ENCODE measurements at regions not wholly inside any gene's neighbourhood (a gene's known extent, or its start where the extent isn't known, plus 50 kb on each side); places are given as distances from the start of the nearest gene placed in this dataset.

DNA sequence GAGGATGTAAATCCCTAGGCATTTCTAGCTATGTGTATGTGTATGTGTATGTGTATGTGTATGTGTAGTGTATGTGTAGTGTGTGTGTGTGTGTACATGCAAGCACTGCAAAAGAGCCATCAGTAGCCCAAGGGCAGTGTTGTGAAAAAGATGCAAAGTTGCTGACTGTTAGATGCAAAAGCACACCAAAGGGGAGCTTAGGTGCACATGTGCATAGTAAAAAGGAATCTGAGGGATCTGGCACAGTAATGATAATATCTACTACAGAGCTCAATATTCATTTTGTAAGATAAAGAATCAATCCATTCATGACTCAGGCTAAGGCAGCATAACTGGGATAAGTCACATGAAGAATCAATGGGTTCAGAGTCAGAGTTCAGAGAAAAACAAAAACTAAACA, 80.2 kb downstream of the TMEM47 start:
- Histone ChIP-seq H3K9me2 (no peaks in the 10 kb centered on the region), H2AFZ (ENCODE audit: low read depth) (no peak overlapping the region), H3K9ac (no peak overlapping the region), H3K27ac (ENCODE audit: low read depth in 2 of 2, low read length in 1 of 2) (no peak overlapping the region), H3K4me1 (ENCODE audit: control insufficient read depth in 1 of 2, insufficient read depth in 2 of 2, low read depth in 1 of 2, low read length in 1 of 2) (no peaks in the 10 kb centered on the region), H4K20me1 (ENCODE audit: insufficient read depth) (no peaks in the 10 kb centered on the region), H3K4me2 (no peak overlapping the region), H3F3A (replicated peaks; ENCODE audit: insufficient read depth) (no peaks in the 10 kb centered on the region), H3K36me3 (replicated peaks in 1 of 2; ENCODE audit: control insufficient read depth in 1 of 2, insufficient read depth in 2 of 2, low read length in 1 of 2) (no peaks in the 10 kb centered on the region), H3K79me2 (ENCODE audit: insufficient read depth) (no peaks in the 10 kb centered on the region), H3K4me3 (ENCODE audit: low read depth in 2 of 2, low read length in 1 of 2) (no peak overlapping the region), H3K27me3 (ENCODE audit: insufficient read depth) (no peaks in the 10 kb centered on the region), H3K9me3 (no peaks in the 10 kb centered on the region)
- ChIA-PET POLR2A (no interaction called here), CTCF (no interaction called here)
- no peak for DNase-seq
- TF ChIP-seq, protein P1, sequence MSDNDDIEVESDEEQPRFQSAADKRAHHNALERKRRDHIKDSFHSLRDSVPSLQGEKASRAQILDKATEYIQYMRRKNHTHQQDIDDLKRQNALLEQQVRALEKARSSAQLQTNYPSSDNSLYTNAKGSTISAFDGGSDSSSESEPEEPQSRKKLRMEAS (IDR thresholded peaks at IDR 0.05; ENCODE audit: low read depth): no peak
- no peak for TF ChIP-seq TEAD4 (IDR thresholded peaks at IDR 0.05; ENCODE audit: borderline replicate concordance, insufficient read depth)
- no peak for TF ChIP-seq REST (IDR thresholded peaks at IDR 0.05; ENCODE audit: low read depth, low read length)
- TF ChIP-seq ELF1 (IDR thresholded peaks at IDR 0.05): no peak
- no peak for TF ChIP-seq FOXJ3 (CRISPR knock-in tag; IDR thresholded peaks at IDR 0.05)
- TF ChIP-seq RXRA (IDR thresholded peaks at IDR 0.05; ENCODE audit: borderline replicate concordance, low read depth): no peak
- no peak for TF ChIP-seq CHD2 (IDR thresholded peaks at IDR 0.05; ENCODE audit: low read length, partially characterized antibody)
- no peak for TF ChIP-seq POLR2AphosphoS5 (IDR thresholded peaks at IDR 0.05; ENCODE audit: low read depth, low read length)
- no peak for TF ChIP-seq MEF2A (IDR thresholded peaks at IDR 0.05; ENCODE audit: borderline replicate concordance, low read depth)
- TF ChIP-seq EZH2phosphoT487 (IDR thresholded peaks at IDR 0.05; ENCODE audit: borderline replicate concordance, low read depth): no peak
- TF ChIP-seq, protein P2, sequence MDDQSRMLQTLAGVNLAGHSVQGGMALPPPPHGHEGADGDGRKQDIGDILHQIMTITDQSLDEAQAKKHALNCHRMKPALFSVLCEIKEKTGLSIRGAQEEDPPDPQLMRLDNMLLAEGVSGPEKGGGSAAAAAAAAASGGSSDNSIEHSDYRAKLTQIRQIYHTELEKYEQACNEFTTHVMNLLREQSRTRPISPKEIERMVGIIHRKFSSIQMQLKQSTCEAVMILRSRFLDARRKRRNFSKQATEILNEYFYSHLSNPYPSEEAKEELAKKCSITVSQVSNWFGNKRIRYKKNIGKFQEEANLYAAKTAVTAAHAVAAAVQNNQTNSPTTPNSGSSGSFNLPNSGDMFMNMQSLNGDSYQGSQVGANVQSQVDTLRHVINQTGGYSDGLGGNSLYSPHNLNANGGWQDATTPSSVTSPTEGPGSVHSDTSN (IDR thresholded peaks at IDR 0.05): no peak

DNA sequence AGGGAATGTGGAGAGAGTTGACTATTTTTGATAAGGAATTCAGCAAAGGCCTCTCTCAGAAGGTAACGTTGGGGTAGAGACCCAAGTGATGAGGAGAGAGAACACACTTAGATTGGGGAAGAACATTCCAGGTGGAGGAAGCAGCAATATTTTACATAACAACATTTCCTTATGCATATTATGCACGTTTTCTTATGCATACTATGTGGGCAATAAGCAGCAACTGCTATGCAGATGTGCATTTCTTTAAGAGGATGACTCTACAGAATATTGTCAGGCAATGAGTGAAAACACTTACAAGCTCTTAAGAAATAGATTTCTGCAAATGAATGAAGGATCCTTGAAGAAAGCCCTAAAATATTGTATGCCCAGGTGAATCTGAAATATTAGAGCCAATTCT, 91.1 kb downstream of the TMEM47 start:
- Histone ChIP-seq H2AFZ (ENCODE audit: low read depth) (no peak overlapping the region), H3K27me3 (ENCODE audit: insufficient read depth) (no peaks in the 10 kb centered on the region), H3K27ac (ENCODE audit: low read depth in 2 of 2, low read length in 1 of 2) (no peak overlapping the region), H4K20me1 (ENCODE audit: insufficient read depth) (no peaks in the 10 kb centered on the region), H3K4me3 (ENCODE audit: low read depth in 2 of 2, low read length in 1 of 2) (no peak overlapping the region), H3F3A (replicated peaks; ENCODE audit: insufficient read depth) (no peaks in the 10 kb centered on the region), H3K9ac (no peak overlapping the region), H3K9me2 (no peaks in the 10 kb centered on the region), H3K79me2 (ENCODE audit: insufficient read depth) (no peaks in the 10 kb centered on the region), H3K4me2 (no peak overlapping the region), H3K4me1 (ENCODE audit: control insufficient read depth in 1 of 2, insufficient read depth in 2 of 2, low read depth in 1 of 2, low read length in 1 of 2) (no peaks in the 10 kb centered on the region), H3K9me3 (no peaks in the 10 kb centered on the region), H3K36me3 (replicated peaks in 1 of 2; ENCODE audit: control insufficient read depth in 1 of 2, insufficient read depth in 2 of 2, low read length in 1 of 2) (no peaks in the 10 kb centered on the region)
- CTCF ChIA-PET: no interaction called here
- POLR2A ChIA-PET: no interaction called here
- TF ChIP-seq SMC3 (IDR thresholded peaks at IDR 0.05; ENCODE audit: low read depth, low read length) (no peak), REST (IDR thresholded peaks at IDR 0.05; ENCODE audit: low read depth, low read length) (no peak), TCF12 (IDR thresholded peaks at IDR 0.05) (no peak), EP300 (IDR thresholded peaks at IDR 0.05; ENCODE audit: borderline replicate concordance in 1 of 2, low read depth in 1 of 2, low read length in 1 of 2) (no peak), NFIC (IDR thresholded peaks at IDR 0.05; ENCODE audit: borderline replicate concordance) (no peak), JUND (IDR thresholded peaks at IDR 0.05) (no peak), MEF2A (IDR thresholded peaks at IDR 0.05; ENCODE audit: borderline replicate concordance, low read depth) (no peak), USF2 (IDR thresholded peaks at IDR 0.05; ENCODE audit: borderline replicate concordance, low read depth, low read length) (no peak), EZH2phosphoT487 (IDR thresholded peaks at IDR 0.05; ENCODE audit: borderline replicate concordance, low read depth) (no peak)
- no peak for DNase-seq
- 2% methylated on average over 2 of the region's 2 CpGs for WGBS (ENCODE audit: low lambda C conversion rate)

Data from SK-N-SH (cell line).